ENCODE measurements at regions not wholly inside any gene's neighbourhood (a gene's known extent, or its start where the extent isn't known, plus 50 kb on each side); places are given as distances from the start of the nearest gene placed in this dataset.

- TF ChIP-seq CTCF (IDR thresholded peaks at IDR 0.05) (no peak), POLR2A (IDR thresholded peaks at IDR 0.05) (no peak)
Measured at GRCh38 chr5:56493308-56493707, 260.2 kb upstream of the ANKRD55 start.

All from stomach (tissue), 4 donors.